Middle frontal gyrus (tissue), 1 donor: ENCODE measurements at regions not wholly inside any gene's neighbourhood (a gene's known extent, or its start where the extent isn't known, plus 50 kb on each side); places are given as distances from the start of the nearest gene placed in this dataset.
"Not testable (repeated sequence)": the region's sequence is repeated elsewhere in the genome, so short reads cannot be mapped to it uniquely, and the experiment has no call there.

Experiments used
- DNase-seq: peaks from one replicate; pipeline ENCODE4 v3.0.0-alpha.2; 2015; ENCODE audit warnings: low spot score; ENCODE audit errors: extremely low spot score

GRCh38 chr14:40010961-40011360 is 578.7 kb upstream of the FBXO33 start:
- no peak for DNase-seq

GRCh38 chr14:40009771-40010170 is 577.5 kb upstream of the FBXO33 start:
- DNase-seq, result no peak

- DNase-seq, result not testable (repeated sequence)
Measured at GRCh38 chr14:40008345-40008744, 576.1 kb upstream of the FBXO33 start.

GRCh38 chr14:40004871-40005500 is 572.8 kb upstream of the FBXO33 start:
- no peak for DNase-seq

- no peak for DNase-seq
Measured at GRCh38 chr14:40003773-40004172, 571.5 kb upstream of the FBXO33 start.

GRCh38 chr14:39998854-39999253 is 566.6 kb upstream of the FBXO33 start:
- DNase-seq, result no peak

GRCh38 chr14:39998114-39998513 is 565.9 kb upstream of the FBXO33 start:
- no peak for DNase-seq

- no peak for DNase-seq
Measured at GRCh38 chr14:39991041-39991440, 558.8 kb upstream of the FBXO33 start.

GRCh38 chr14:39988939-39989338 is 556.7 kb upstream of the FBXO33 start:
- no peak for DNase-seq

- DNase-seq, result no peak
Measured at GRCh38 chr14:39984323-39984722, 552.1 kb upstream of the FBXO33 start.

GRCh38 chr14:39977198-39977597 is 545.0 kb upstream of the FBXO33 start:
- no peak for DNase-seq

GRCh38 chr14:39974036-39974435 is 541.8 kb upstream of the FBXO33 start:
- DNase-seq, result no peak

- no peak for DNase-seq
Measured at GRCh38 chr14:39972704-39973103, 540.5 kb upstream of the FBXO33 start.

- no peak for DNase-seq
Measured at GRCh38 chr14:39967885-39968284, 535.7 kb upstream of the FBXO33 start.

- no peak for DNase-seq
Measured at GRCh38 chr14:39957987-39958386, 525.8 kb upstream of the FBXO33 start.

- no peak for DNase-seq
Measured at GRCh38 chr14:39957290-39957689, 525.1 kb upstream of the FBXO33 start.

GRCh38 chr14:39956372-39956771 is 524.1 kb upstream of the FBXO33 start:
- no peak for DNase-seq

- no peak for DNase-seq
Measured at GRCh38 chr14:39948235-39948634, 516.0 kb upstream of the FBXO33 start.

- DNase-seq, result no peak
Measured at GRCh38 chr14:39946807-39947206, 514.6 kb upstream of the FBXO33 start.

- DNase-seq, result no peak
Measured at GRCh38 chr14:39939023-39939422, 506.8 kb upstream of the FBXO33 start.

- DNase-seq, result no peak
Measured at GRCh38 chr14:39912192-39913100, 480.2 kb upstream of the FBXO33 start.

GRCh38 chr14:39897657-39898056 is 465.4 kb upstream of the FBXO33 start:
- no peak for DNase-seq

GRCh38 chr14:39890026-39890425 is 457.8 kb upstream of the FBXO33 start:
- DNase-seq, result no peak
